ENCODE measurements at regions not wholly inside any gene's neighbourhood (a gene's known extent, or its start where the extent isn't known, plus 50 kb on each side); places are given as distances from the start of the nearest gene placed in this dataset.

DNA sequence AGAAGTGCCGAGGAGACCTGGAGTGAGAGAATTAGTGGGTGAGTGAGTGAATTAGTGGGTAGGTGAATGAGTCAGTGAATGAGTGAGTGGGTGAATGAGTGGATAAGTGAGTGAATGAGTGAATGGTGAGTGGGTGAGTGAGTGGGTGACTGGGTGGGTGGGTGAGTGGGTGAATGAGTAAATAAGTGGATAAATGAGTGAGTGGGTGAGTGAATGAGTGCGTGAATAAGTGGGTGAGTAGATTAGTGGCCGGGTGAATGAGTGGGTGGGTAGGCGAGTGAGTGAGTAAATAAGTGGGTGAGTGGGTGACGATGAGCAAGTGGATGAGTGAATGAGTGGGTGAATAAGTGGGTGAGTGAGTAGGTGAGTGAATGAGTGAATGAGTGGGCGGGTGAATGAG lies 243.7 kb upstream of the MGMT start:
- CTCF ChIA-PET (ENCODE audit: low intra/inter-chr PET ratio, low total read pairs): no interaction called here
- 14% methylated on average over 6 of the region's 6 CpGs for WGBS (ENCODE audit: low lambda C conversion rate)
- no peak overlapping the region for H3K9ac ChIP-seq (ENCODE audit: insufficient read depth, low read depth, low read length)

More for the DNA sequence above, 243.7 kb upstream of the MGMT start:
- no peak overlapping the region for H3K4me3 ChIP-seq (replicated peaks in 1 of 3; ENCODE audit: insufficient read depth in 1 of 3, low read depth in 2 of 3, low read length in 3 of 3)
- no peaks in the 10 kb centered on the region for H4K20me1 ChIP-seq (ENCODE audit: insufficient read depth, low read length)
- no peaks in the 10 kb centered on the region for H3K4me1 ChIP-seq (ENCODE audit: insufficient read depth, low read length)
- ATAC-seq: no peak
- H3K9me3 ChIP-seq (ENCODE audit: low read length): peaks cover 9% of the 10 kb centered on the region
- no peaks in the 10 kb centered on the region for H3K36me3 ChIP-seq (replicated peaks in 1 of 2; ENCODE audit: control insufficient read depth in 1 of 2, insufficient read depth in 2 of 2, low read length in 2 of 2)
- no peaks in the 10 kb centered on the region for H3K27me3 ChIP-seq (ENCODE audit: control insufficient read depth in 1 of 2, insufficient read depth in 2 of 2, low read length in 2 of 2)
- DNase-seq (ENCODE audit: low spot score): no peak
- in situ Hi-C loops (cut with HindIII; ENCODE audit: extremely low pct_ligation_motif_present, low pct_unique_long_range_greater_than_20kb): no loop called here
- H3K4me2 ChIP-seq (ENCODE audit: low read depth, low read length): no peak overlapping the region
- FAIRE-seq: no peak
- no peaks in the 10 kb centered on the region for H3K79me2 ChIP-seq (ENCODE audit: insufficient read depth, low read length)
- TF ChIP-seq ZKSCAN5 (CRISPR knock-in tag; IDR thresholded peaks at IDR 0.05) (no peak), ZNF546 (CRISPR knock-in tag; conservative IDR thresholded peaks at IDR 0.05) (no peak), MAFG (CRISPR knock-in tag; IDR thresholded peaks at IDR 0.05) (no peak), SAFB2 (CRISPR knock-in tag; IDR thresholded peaks at IDR 0.05; ENCODE audit: borderline replicate concordance, low read depth) (no peak), ZNF383 (CRISPR knock-in tag; IDR thresholded peaks at IDR 0.05; ENCODE audit: borderline replicate concordance) (no peak), ZSCAN20 (CRISPR knock-in tag; IDR thresholded peaks at IDR 0.05; ENCODE audit: borderline replicate concordance) (no peak), PHF8 (CRISPR knock-in tag; IDR thresholded peaks at IDR 0.05) (no peak), ZNF496 (CRISPR knock-in tag; IDR thresholded peaks at IDR 0.05; ENCODE audit: insufficient replicate concordance) (no peak), MED8 (CRISPR knock-in tag; IDR thresholded peaks at IDR 0.05; ENCODE audit: insufficient replicate concordance) (no peak), ARID2 (CRISPR knock-in tag; IDR thresholded peaks at IDR 0.05; ENCODE audit: borderline replicate concordance) (no peak), HDAC1 (CRISPR knock-in tag; IDR thresholded peaks at IDR 0.05) (no peak), ZFP36L2 (CRISPR knock-in tag; IDR thresholded peaks at IDR 0.05) (no peak), HMGA1 (CRISPR knock-in tag; conservative IDR thresholded peaks at IDR 0.05) (no peak), ZBTB7A (CRISPR knock-in tag; IDR thresholded peaks at IDR 0.05) (no peak), NAIF1 (CRISPR knock-in tag; IDR thresholded peaks at IDR 0.05; ENCODE audit: borderline replicate concordance) (no peak), GTF2F1 (IDR thresholded peaks at IDR 0.05; ENCODE audit: low read length) (no peak), TBX3 (IDR thresholded peaks at IDR 0.05; ENCODE audit: borderline replicate concordance) (no peak), TCF12 (IDR thresholded peaks at IDR 0.05) (no peak), TCF12 (CRISPR knock-in tag; IDR thresholded peaks at IDR 0.05) (no peak)
- TF ChIP-seq, protein P1, sequence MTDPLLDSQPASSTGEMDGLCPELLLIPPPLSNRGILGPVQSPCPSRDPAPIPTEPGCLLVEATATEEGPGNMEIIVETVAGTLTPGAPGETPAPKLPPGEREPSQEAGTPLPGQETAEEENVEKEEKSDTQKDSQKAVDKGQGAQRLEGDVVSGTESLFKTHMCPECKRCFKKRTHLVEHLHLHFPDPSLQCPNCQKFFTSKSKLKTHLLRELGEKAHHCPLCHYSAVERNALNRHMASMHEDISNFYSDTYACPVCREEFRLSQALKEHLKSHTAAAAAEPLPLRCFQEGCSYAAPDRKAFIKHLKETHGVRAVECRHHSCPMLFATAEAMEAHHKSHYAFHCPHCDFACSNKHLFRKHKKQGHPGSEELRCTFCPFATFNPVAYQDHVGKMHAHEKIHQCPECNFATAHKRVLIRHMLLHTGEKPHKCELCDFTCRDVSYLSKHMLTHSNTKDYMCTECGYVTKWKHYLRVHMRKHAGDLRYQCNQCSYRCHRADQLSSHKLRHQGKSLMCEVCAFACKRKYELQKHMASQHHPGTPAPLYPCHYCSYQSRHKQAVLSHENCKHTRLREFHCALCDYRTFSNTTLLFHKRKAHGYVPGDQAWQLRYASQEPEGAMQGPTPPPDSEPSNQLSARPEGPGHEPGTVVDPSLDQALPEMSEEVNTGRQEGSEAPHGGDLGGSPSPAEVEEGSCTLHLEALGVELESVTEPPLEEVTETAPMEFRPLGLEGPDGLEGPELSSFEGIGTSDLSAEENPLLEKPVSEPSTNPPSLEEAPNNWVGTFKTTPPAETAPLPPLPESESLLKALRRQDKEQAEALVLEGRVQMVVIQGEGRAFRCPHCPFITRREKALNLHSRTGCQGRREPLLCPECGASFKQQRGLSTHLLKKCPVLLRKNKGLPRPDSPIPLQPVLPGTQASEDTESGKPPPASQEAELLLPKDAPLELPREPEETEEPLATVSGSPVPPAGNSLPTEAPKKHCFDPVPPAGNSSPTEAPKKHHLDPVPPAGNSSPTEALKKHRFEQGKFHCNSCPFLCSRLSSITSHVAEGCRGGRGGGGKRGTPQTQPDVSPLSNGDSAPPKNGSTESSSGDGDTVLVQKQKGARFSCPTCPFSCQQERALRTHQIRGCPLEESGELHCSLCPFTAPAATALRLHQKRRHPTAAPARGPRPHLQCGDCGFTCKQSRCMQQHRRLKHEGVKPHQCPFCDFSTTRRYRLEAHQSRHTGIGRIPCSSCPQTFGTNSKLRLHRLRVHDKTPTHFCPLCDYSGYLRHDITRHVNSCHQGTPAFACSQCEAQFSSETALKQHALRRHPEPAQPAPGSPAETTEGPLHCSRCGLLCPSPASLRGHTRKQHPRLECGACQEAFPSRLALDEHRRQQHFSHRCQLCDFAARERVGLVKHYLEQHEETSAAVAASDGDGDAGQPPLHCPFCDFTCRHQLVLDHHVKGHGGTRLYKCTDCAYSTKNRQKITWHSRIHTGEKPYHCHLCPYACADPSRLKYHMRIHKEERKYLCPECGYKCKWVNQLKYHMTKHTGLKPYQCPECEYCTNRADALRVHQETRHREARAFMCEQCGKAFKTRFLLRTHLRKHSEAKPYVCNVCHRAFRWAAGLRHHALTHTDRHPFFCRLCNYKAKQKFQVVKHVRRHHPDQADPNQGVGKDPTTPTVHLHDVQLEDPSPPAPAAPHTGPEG (CRISPR knock-in tag; IDR thresholded peaks at IDR 0.05): no peak
- TF ChIP-seq, protein P2, sequence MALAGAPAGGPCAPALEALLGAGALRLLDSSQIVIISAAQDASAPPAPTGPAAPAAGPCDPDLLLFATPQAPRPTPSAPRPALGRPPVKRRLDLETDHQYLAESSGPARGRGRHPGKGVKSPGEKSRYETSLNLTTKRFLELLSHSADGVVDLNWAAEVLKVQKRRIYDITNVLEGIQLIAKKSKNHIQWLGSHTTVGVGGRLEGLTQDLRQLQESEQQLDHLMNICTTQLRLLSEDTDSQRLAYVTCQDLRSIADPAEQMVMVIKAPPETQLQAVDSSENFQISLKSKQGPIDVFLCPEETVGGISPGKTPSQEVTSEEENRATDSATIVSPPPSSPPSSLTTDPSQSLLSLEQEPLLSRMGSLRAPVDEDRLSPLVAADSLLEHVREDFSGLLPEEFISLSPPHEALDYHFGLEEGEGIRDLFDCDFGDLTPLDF (CRISPR knock-in tag; IDR thresholded peaks at IDR 0.05): no peak
- no TSS peak for BruUV-seq (replicated peaks)
- intact Hi-C loops (cut with micrococcal nuclease; ENCODE audit: unreplicated experiment): no loop called here
- POLR2A ChIA-PET: no interaction called here
- no peak overlapping the region for H2AFZ ChIP-seq (ENCODE audit: low read length)
- H3K27ac ChIP-seq (ENCODE audit: extremely low read length, insufficient read depth, low read length): no peak overlapping the region

Measured in HepG2 (cell line).